Tibial nerve (tissue), 4 donors: ENCODE measurements at regions not wholly inside any gene's neighbourhood (a gene's known extent, or its start where the extent isn't known, plus 50 kb on each side); places are given as distances from the start of the nearest gene placed in this dataset.

ENCODE experiments used
- EP300 ChIP-seq, 2 donors: sonication (generic); formaldehyde crosslinking; IDR thresholded peaks; one replicate each; pipeline ENCODE4 v1.6.1; 2017; ENCODE audit warnings: antibody characterized with exemption in 2 of 2, mild to moderate bottlenecking in 1 of 2
- POLR2A ChIP-seq, 2 donors: fragments of 450-650 bp; IDR thresholded peaks; one replicate each; pipeline ENCODE4 v1.6.1; 2017; ENCODE audit warnings: antibody characterized with exemption in 2 of 2, mild to moderate bottlenecking in 2 of 2, moderate library complexity in 2 of 2
- TF ChIP-seq, protein P1 (sequence below), 5 experiments: fragments of 200-600 bp in 3 of 5; fragments of 450-650 bp in 2 of 5; sonication (generic) in 3 of 5; IDR thresholded peaks; one replicate each; pipeline ENCODE4 v1.5.1; 2016 to 2019; ENCODE audit warnings: antibody characterized with exemption in 5 of 5, mild to moderate bottlenecking in 3 of 5, moderate library complexity in 2 of 5

GRCh38 chr12:126295652-126296051 is 1230.4 kb downstream of the AACS start:
- TF ChIP-seq POLR2A (IDR thresholded peaks at IDR 0.05): no peak
- TF ChIP-seq, protein P1, sequence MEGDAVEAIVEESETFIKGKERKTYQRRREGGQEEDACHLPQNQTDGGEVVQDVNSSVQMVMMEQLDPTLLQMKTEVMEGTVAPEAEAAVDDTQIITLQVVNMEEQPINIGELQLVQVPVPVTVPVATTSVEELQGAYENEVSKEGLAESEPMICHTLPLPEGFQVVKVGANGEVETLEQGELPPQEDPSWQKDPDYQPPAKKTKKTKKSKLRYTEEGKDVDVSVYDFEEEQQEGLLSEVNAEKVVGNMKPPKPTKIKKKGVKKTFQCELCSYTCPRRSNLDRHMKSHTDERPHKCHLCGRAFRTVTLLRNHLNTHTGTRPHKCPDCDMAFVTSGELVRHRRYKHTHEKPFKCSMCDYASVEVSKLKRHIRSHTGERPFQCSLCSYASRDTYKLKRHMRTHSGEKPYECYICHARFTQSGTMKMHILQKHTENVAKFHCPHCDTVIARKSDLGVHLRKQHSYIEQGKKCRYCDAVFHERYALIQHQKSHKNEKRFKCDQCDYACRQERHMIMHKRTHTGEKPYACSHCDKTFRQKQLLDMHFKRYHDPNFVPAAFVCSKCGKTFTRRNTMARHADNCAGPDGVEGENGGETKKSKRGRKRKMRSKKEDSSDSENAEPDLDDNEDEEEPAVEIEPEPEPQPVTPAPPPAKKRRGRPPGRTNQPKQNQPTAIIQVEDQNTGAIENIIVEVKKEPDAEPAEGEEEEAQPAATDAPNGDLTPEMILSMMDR (IDR thresholded peaks at IDR 0.05): no peak
- TF ChIP-seq EP300 (IDR thresholded peaks at IDR 0.05): no peak
